ENCODE measurements at regions not wholly inside any gene's neighbourhood (a gene's known extent, or its start where the extent isn't known, plus 50 kb on each side); places are given as distances from the start of the nearest gene placed in this dataset.

DNA sequence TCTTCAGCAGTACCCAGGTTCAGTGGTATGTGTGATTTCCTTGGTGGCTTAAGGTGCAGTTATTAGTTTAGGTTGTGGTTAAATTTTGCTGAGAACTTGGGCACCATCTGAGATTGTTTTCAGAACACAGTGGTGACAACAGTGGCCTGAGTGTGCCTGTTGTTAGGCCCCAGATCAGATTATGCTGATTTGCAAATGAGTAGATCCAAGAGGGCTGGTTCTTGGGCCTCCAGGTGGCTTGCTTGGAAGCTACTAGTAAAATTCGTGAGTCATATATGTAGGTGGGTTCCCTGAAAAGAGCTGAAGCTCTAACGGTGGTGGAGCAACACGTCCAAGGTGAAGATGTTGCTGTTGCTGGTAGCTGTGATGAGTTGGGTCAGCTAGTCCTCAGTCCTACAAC lies 2619.6 kb downstream of the PCDH7 start:
- no peak overlapping the region for H3K27ac ChIP-seq (ENCODE audit: low read depth in 1 of 2, low read length in 2 of 2)
- H3K27me3 Mint-ChIP-seq: no peaks in the 10 kb centered on the region
- no peaks in the 10 kb centered on the region for H3K36me3 ChIP-seq (ENCODE audit: insufficient read depth, low read length)
- ChIA-PET POLR2A (no interaction called here), CTCF (no interaction called here)
- TF ChIP-seq, protein P1, sequence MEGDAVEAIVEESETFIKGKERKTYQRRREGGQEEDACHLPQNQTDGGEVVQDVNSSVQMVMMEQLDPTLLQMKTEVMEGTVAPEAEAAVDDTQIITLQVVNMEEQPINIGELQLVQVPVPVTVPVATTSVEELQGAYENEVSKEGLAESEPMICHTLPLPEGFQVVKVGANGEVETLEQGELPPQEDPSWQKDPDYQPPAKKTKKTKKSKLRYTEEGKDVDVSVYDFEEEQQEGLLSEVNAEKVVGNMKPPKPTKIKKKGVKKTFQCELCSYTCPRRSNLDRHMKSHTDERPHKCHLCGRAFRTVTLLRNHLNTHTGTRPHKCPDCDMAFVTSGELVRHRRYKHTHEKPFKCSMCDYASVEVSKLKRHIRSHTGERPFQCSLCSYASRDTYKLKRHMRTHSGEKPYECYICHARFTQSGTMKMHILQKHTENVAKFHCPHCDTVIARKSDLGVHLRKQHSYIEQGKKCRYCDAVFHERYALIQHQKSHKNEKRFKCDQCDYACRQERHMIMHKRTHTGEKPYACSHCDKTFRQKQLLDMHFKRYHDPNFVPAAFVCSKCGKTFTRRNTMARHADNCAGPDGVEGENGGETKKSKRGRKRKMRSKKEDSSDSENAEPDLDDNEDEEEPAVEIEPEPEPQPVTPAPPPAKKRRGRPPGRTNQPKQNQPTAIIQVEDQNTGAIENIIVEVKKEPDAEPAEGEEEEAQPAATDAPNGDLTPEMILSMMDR (IDR thresholded peaks at IDR 0.05): no peak
- no peak overlapping the region for H3K27ac Mint-ChIP-seq
- no peaks in the 10 kb centered on the region for H3K27me3 ChIP-seq (ENCODE audit: control insufficient read depth in 1 of 2, insufficient read depth in 2 of 2, low read length in 2 of 2)
- peaks cover 11% of the 10 kb centered on the region for H3K9me3 Mint-ChIP-seq
- H3K4me1 ChIP-seq (ENCODE audit: insufficient read depth, low read length): no peaks in the 10 kb centered on the region
- peaks cover 0 to 11% of the 10 kb centered on the region in 2 experiments for H3K9me3 ChIP-seq (ENCODE audit: control insufficient read depth in 1 of 2, insufficient read depth in 1 of 2, low read length in 2 of 2)
- no peak overlapping the region for H3K4me3 ChIP-seq (ENCODE audit: low read length)
- no peaks in the 10 kb centered on the region for H3K4me1 Mint-ChIP-seq (ENCODE audit: low read depth)
- H3K36me3 Mint-ChIP-seq (ENCODE audit: low read depth): no peaks in the 10 kb centered on the region
- no peak overlapping the region for H3K4me3 Mint-ChIP-seq
- intact Hi-C loops (cut with DNase I, micrococcal nuclease): no loop called here
- ATAC-seq (ENCODE audit: poor library complexity): no peak
- DNase-seq: no peak

DNA sequence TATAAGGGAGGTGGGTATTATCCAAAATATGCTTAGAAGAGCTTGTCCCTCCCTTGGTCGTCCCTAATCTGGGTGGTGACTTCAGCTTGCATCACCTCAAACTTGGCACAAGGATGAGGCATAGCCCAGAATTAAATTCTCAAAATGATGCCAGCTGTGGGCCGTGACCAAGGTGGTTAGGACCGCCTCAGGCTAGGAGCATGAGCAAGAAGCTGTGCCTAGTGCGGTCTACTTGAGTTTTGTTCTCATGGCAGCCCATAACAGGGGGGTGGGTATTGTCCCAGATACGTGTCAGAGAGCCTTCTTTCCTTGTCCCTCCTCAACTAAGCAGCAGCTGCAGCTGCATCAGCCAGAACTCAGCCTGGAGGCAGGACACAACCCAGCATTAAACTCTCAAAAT lies 2620.0 kb downstream of the PCDH7 start:
- ATAC-seq (ENCODE audit: poor library complexity) (no peak), DNase-seq (no peak)
- ChIA-PET POLR2A (no interaction called here), CTCF (no interaction called here)
- Histone ChIP-seq H3K27ac (ENCODE audit: low read depth in 1 of 2, low read length in 2 of 2) (no peak overlapping the region), H3K9me3 (ENCODE audit: control insufficient read depth in 1 of 2, insufficient read depth in 1 of 2, low read length in 2 of 2) (peaks cover 0 to 11% of the 10 kb centered on the region in 2 experiments), H3K27me3 (ENCODE audit: control insufficient read depth in 1 of 2, insufficient read depth in 2 of 2, low read length in 2 of 2) (no peaks in the 10 kb centered on the region), H3K4me1 (ENCODE audit: insufficient read depth, low read length) (no peaks in the 10 kb centered on the region), H3K36me3 (ENCODE audit: insufficient read depth, low read length) (no peaks in the 10 kb centered on the region), H3K4me3 (ENCODE audit: low read length) (no peak overlapping the region)
- Mint-ChIP-seq H3K27ac (no peak overlapping the region), H3K9me3 (peaks cover 11% of the 10 kb centered on the region), H3K27me3 (no peaks in the 10 kb centered on the region), H3K4me3 (no peak overlapping the region), H3K36me3 (ENCODE audit: low read depth) (no peaks in the 10 kb centered on the region), H3K4me1 (ENCODE audit: low read depth) (no peaks in the 10 kb centered on the region)
- TF ChIP-seq, protein P1 (IDR thresholded peaks at IDR 0.05): no peak
- intact Hi-C loops (cut with DNase I, micrococcal nuclease): no loop called here

DNA sequence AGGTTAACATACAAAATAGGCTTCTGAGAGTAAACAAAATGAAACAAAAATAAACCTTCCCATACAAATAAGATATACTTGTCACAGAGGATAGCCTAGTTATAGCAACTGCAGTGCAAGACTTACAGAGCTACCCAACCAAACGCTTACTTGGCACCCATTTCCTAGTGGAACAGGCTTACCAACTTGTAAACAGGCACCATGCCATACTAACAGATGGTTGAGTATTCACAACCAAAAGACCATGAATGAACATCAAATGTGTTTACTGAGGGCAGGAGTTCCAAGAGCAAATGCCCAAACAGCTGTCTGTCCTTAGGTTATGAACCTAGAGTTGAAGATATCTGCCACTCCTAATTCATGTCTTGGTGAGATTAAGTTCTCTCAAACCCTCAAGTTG lies 2629.2 kb downstream of the PCDH7 start:
- Mint-ChIP-seq H3K4me3 (no peak overlapping the region), H3K9me3 (peaks cover 11% of the 10 kb centered on the region), H3K36me3 (ENCODE audit: low read depth) (no peaks in the 10 kb centered on the region), H3K4me1 (ENCODE audit: low read depth) (no peaks in the 10 kb centered on the region), H3K27me3 (no peaks in the 10 kb centered on the region), H3K27ac (no peak overlapping the region)
- no peaks in the 10 kb centered on the region for H3K9me3 ChIP-seq (ENCODE audit: control insufficient read depth in 1 of 2, insufficient read depth in 1 of 2, low read length in 2 of 2)
- intact Hi-C loops (cut with DNase I, micrococcal nuclease): no loop called here
- TF ChIP-seq, protein P1 (IDR thresholded peaks at IDR 0.05): no peak
- H3K4me3 ChIP-seq (ENCODE audit: low read length): no peak overlapping the region
- no peak for DNase-seq
- no peak for ATAC-seq (ENCODE audit: poor library complexity)
- ChIA-PET POLR2A (no interaction called here), CTCF (no interaction called here)
- no peaks in the 10 kb centered on the region for H3K27me3 ChIP-seq (ENCODE audit: control insufficient read depth in 1 of 2, insufficient read depth in 2 of 2, low read length in 2 of 2)
- no peak overlapping the region for H3K27ac ChIP-seq (ENCODE audit: low read depth in 1 of 2, low read length in 2 of 2)
- no peaks in the 10 kb centered on the region for H3K4me1 ChIP-seq (ENCODE audit: insufficient read depth, low read length)
- no peaks in the 10 kb centered on the region for H3K36me3 ChIP-seq (ENCODE audit: insufficient read depth, low read length)
